ENCODE measurements at regions not wholly inside any gene's neighbourhood (a gene's known extent, or its start where the extent isn't known, plus 50 kb on each side); places are given as distances from the start of the nearest gene placed in this dataset.

DNA sequence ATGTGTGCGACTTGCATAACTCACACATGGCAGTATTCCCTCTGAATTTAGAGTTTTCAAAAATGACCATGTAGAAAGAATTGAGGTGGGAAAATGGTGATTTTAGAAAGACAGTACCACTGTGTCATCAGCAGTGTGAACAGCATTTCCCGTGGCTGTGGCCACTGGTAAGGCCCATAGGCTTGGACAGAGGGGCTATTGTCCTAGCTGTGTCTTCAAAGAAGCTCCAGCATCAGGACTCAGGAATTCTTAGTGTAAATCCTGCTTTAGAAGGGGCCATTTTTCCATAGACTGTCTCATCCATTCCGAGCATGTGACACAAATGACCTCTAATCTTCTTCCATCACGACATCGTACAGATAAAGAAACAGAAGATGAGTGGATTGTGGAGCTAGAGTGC is 119.3 kb upstream of the BACE2 start:
- no peak for DNase-seq

DNA sequence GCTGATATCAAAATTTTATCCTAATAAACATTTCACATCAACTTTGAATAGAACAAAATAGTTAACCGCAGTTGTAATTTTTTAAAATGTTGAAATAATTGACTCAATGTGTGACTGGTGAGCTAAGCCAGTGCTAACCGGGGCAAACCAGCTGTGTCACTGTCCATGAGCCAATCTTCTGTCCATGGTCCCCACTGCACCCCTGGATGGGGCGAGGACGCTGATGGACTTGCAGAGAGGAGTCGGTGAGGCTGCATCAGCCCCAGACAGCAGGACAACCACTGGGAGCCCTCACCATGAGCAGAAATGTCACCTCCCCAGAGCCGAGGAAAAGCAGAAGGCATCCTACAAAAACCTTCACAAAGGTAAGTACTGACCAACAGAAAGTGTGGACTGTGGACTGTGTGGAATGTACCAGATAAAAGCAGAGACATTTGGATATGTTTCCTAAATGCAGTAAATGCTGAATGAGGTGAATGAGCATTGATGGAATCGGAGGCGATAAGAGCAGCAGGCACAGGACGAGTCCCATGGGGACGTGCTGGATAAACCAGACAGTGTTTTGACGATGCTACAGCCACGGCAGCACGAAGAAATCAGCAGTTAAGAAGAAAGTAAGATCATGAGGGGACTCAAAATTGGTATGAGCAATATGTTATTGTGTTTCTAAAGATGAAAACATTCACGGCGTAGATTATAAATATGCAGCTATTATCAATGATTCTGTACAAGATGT is 115.0 kb upstream of the BACE2 start:
- no peak for DNase-seq

- DNase-seq: no peak
These were observed 113.9 kb upstream of the BACE2 start for GRCh38 chr21:41054018-41054578.

DNA sequence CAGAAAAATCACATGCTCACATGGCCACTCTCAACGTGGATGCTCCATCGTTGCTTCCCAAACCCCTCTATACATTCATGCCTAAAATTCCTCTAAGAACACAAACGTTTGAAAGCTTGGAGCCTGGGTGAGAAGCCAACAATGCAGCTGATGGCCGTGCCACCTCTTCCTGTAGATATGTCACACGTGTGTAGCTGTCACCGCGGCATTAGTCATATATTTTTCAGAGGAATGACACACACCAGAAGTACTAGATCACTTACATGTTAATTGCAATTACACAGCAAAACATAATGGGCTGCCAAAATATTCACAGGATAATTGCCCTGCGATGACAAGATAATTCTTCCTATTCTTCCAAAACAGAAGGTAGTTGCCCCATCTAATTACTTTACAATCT is 112.7 kb upstream of the BACE2 start:
- no peak for DNase-seq

- DNase-seq: no peak
These were observed 108.1 kb upstream of the BACE2 start for GRCh38 chr21:41059871-41060270.

- DNase-seq: no peak
These were observed 106.3 kb upstream of the BACE2 start for GRCh38 chr21:41061701-41062100.

DNA sequence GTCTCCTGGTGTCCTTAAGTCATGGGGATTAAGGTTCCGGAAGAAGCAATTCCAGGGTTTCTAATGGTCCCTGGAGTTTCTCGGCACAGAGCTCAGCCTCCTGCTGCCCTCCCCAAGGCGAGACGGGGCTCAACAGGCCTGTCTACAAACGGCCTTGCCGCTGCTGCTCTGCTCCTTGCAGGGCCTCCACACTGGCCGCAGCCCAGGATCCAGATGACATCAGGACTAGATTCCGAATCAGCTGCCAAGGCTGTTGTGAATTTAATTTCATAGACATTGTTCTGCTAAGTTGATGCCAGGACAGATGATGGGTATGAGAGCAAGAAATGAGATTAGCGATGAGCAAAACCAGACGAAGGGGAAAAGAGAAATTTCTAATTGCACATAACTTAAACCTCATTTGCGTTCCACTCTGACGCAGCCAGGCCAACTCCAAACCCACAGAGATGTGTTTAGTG is 103.6 kb upstream of the BACE2 start:
- peak; percentile 88 for DNase-seq

- no peak for DNase-seq
These were observed 103.0 kb upstream of the BACE2 start for GRCh38 chr21:41064951-41065350.

DNA sequence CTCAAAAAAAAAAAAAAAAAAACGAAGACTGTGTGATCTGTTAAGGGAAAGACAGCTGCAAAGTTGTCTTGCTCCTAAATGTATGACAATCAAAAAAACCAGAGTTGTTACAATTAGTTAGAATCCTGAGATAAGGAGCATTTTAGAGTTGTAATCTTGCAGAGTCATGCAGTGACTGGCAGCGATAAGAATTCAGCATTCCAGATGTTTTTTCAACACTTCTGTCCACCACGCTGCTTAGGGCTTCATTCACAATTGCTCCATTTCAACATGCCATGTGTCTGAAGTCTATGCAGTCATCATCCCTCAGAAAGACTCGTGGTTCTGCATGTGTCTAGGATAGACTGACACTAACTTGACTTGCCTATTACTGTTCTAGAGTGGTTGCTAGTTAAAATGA is 102.4 kb upstream of the BACE2 start:
- no peak for DNase-seq

DNA sequence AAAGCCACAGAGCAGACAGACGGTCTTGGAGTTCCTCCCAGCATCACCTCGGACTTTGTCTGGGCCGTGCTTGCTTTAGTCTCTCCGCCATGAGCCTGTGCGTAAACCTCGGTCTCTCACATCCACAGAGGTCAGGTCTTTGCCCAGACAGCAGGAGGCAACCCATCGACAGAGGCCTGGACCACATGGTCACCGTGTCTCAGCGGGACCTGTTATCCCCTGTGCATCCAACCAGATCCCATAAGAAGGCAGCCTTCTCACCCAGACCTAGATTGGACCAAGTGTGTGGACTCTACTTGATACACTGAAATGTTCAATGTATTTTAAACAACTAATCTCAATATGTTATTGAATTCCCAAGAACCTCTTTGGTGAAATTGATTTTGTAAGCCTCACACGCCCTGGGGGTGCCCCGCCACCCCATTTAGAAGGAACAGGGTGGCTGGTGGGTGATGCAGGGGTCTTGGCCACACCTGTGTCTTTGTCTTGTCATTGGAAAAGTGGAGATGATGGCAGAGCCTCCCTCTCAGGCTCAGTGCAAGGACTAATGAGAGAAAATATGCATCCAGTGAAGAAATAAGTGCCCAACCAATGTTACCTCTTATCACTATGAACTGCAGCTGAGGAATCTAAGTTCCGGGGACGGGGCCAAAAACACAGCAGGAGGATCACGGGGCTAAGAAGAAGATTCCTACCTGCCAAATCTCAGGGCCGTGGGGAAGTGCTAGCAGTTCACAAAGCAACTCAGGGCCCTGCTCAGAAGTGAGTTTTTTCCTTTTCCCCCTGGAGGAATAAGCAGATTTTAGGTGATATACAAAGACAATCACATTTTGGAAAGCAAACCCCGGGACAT is 101.6 kb upstream of the BACE2 start:
- DNase-seq: no peak

GRCh38 chr21:41067709-41068108 is 100.3 kb upstream of the BACE2 start:
- DNase-seq: no peak

- no peak for DNase-seq
These were observed 99.5 kb upstream of the BACE2 start for GRCh38 chr21:41068496-41068895.

- DNase-seq: peak; percentile 54
These were observed 98.9 kb upstream of the BACE2 start for GRCh38 chr21:41068967-41069642.

GRCh38 chr21:41070284-41070683 is 97.7 kb upstream of the BACE2 start:
- no peak for DNase-seq

- peak; percentile 84 for DNase-seq
These were observed 96.4 kb upstream of the BACE2 start for GRCh38 chr21:41071258-41072171.

DNA sequence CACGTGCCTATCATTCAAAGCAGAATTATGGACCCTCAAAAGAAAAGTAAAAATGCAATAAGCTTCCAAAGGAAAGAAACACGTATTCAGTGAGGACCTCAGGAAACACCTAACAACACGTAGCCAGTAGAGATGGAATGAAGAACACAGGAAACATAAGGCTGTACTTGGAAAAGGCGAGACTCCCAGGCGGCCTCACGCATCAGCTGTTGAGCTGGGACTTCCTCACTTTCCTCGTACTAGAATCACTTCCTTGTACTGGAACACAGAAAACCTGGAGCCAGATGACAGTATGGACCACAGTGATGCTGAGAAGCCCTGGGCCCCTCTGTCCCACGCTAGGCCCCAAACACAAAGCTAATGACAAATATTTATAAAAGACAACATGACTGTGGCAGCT is 94.4 kb upstream of the BACE2 start:
- DNase-seq: no peak

DNA sequence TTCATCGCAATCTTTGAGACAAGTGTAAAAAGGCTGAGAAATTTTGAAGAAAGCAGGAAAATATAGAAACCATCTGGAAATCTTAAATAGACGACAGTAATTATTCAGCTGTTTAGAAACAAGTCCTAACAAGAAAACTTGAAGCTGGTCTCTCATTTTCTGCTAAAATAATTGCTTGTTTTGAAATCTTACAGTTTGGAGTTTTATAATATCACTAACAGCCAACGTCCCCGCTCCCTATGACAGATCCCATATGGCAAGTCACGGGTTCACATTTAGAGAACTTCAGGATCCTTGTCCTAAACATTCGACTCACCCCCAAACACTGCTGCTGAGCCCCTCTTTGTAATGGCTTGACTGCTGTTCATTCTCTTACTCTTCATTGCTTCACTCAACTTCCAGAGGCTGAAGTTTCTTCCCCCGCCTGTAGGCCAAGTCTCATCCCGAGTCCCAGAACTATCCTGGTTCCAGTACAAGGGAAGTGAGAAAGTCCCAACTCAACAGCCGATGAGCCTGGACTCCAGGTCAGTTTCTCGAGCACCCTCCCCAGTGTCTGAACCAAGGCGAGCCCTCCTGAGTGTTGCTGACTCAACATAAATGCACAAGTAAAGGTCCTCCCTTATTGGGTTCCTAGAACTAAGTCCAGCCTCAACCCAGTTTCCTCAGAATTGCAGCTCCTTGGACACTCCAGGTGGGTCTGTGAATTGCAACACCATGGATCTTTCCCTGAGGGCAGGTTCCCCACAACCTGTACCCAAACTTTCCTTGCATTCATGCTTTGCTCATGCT is 93.4 kb upstream of the BACE2 start:
- DNase-seq: no peak

GRCh38 chr21:41075656-41076055 is 92.3 kb upstream of the BACE2 start:
- no peak for DNase-seq

DNA sequence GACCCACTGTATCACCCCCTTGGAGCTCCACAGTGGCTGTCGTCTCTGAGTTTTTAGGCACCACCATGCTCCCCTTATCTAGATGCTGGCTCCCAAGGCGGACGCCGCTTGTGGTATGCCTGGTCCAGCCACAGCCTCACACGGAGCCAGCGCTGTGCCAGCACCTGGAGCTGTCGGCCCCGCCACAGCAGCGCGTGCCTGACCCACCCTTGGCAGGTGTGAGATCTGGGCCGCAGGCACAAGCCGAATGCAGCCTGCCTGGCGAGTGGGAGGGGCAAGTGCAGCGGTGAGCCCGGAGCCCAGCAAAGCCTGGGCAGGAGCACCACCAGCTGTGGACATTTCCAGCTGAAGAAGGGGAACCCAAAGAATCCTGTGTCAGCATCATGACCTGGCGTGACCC is 91.9 kb upstream of the BACE2 start:
- no peak for DNase-seq

DNA sequence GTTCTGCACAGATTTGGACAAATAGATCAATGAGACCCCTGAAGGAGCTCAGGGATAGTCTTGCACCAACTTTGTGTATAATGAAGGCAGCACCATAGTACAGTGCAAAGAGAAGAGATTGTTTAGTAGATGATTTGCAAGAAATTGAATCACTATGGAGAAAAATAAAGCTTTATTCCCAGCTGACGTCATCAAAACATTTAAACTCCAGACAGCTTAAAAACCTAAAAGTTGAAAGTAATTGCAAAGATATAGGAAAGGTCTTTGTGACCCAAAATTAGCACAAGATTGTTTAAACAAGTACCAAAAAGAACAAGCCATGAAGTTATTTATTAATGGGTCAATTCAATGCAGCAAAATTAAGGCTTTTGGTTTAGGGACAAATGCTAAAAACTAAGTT is 88.8 kb upstream of the BACE2 start:
- no peak for DNase-seq

Measured in skin of body (tissue), 1 donor.